ENCODE measurements at regions not wholly inside any gene's neighbourhood (a gene's known extent, or its start where the extent isn't known, plus 50 kb on each side); places are given as distances from the start of the nearest gene placed in this dataset.
"Not testable (repeated sequence)": the region's sequence is repeated elsewhere in the genome, so short reads cannot be mapped to it uniquely, and the experiment has no call there.

DNA sequence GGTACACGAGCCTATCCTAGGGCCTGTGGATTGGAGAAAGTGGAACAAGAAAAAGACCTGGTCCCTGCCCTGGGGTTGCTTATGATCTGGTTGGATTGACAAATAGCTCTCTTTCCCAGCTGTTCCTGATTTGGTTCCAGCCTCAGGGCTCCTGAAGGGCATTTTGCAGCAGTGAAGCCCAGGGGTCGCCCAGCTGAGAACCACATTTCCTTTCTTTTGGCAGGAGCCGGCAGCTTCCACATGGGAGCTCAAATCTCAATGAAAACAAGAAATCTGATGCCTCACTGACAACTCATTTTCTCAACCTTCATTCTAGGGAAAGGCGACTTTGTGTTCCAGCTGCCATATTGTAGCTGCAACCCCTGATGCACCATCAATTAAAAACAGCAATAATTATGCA is 140.6 kb upstream of the CADM1 start:
- in situ Hi-C loops (cut with HindIII; ENCODE audit: low sequenced_read_pairs) = no loop called here

DNA sequence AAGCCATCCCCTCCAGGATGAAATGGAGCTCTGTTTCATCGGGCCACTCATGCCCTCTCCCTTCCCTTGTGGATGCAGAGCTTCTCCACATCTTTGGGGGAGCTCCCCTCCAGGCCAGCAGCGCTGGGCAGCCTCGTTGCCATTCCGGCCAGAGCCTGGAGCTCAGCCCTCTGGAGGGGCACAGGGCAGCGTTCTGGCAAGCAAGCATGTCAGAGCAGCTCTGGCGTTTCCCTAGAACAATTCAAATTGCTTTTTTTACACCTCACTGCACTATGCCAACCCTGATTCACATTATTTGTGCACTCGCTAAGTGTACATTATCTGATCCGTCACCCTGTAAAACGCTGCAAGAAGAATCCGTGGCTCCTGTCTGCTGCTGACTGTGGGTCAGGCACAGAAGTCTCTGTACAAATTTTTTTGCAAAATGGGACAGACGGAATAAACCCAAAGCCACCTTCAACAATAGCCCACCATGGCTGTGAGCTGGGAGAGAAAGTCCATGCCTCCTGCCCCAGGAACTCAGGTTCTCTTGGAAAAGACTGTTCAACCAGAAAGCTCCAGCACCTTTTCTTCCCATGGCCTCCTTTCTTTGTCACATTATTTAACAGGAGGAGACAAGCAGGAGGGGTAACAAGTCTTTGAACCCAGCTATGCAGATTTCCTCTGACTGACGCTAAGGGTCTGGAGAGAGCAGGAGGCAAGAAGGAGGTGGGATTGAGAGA is 139.5 kb upstream of the CADM1 start:
- in situ Hi-C loops (cut with HindIII; ENCODE audit: low sequenced_read_pairs) = no loop called here

DNA sequence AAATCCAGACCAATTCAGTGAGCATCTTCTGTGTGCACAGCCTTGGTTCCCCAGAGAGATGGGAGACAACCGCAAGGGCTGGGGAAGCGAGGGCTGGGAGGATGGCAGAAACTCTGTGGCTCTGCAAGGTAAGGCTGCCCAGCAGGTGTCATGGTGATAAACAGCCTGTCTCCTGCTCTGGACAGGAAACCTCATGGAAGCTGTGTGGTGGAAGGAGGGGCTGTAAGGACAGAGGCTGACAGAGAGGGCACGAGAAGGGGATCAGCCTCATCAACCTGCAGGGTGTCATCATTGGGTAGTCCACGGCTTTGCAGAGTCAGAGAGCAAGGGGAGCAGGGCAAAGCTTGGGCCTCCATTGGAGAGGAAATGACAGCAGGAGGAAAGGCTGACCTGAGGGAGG is 138.4 kb upstream of the CADM1 start:
- in situ Hi-C loops (cut with HindIII; ENCODE audit: low sequenced_read_pairs) = no loop called here

DNA sequence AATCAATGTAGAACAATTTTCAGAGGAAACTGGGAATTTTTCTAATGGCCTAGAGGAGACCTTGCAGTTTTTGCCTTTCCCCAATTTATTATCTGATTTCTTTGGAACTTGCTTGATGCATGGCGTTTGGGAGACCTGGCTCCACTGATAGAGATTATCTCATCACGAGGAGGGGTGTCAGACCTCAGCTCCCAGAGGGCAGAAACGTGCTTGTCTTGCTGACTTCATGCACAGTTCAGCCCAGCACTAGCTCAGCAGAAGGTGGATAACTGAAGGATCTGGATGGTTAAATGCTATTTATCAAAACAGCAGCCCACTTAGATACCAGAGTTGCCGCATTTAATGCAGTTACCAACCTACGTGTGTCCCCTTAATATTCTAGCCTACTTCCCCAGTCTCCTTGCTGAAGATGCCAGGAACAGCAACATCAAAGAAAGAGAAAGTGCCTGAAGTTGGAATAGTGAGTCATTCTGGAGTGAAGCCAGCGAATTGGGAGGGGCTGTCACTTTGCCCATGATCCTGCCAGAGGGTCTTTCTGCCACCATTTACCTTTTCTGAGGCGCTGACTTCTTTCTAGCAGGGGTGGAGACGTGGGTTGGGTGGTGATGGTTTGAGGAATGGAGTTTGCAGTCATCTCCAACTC is 133.5 kb upstream of the CADM1 start:
- in situ Hi-C loops (cut with HindIII; ENCODE audit: low sequenced_read_pairs) = loop anchor here (5.0 kb wide), 1 partner anchor 60 kb away; no protein-coding TSS in a partner anchor

DNA sequence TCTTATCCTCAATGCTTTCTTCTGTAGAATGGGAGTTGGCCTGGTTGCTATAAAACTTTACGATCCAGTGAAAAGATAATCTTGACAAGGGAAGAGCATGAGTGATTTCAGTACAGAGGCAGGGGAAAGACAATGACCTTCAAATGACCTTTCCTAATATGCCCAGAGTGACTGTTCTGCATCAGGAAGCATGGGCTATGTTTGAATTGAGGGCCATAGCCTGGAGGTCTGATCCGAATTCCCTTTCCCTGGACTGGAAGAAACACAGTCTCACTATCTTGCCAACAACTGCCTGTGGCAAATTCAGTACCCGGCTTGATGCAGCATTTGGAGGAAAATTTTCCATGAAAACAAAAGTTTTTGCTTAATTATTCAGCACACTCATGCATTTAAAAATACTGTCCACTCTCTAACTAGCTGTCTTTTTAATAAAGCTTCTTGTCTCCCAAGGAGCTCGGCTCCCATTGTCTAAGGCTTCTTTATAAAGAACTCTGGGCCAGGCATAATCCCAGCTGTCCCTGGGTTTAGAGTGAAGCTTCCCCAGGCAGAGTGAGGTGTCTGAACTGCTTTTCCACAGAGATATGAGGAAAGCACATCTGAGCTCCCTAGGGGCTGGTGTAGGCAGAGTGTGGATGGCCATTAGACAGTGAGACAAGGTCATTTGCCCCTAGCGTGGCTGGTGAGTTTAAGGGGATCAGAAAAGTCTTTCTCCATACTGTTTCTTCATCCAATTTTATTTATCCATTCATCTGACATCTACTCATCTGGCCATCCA is 132.7 kb upstream of the CADM1 start:
- in situ Hi-C loops (cut with HindIII; ENCODE audit: low sequenced_read_pairs) = loop anchor here (5.0 kb wide), 1 partner anchor 60 kb away; no protein-coding TSS in a partner anchor

DNA sequence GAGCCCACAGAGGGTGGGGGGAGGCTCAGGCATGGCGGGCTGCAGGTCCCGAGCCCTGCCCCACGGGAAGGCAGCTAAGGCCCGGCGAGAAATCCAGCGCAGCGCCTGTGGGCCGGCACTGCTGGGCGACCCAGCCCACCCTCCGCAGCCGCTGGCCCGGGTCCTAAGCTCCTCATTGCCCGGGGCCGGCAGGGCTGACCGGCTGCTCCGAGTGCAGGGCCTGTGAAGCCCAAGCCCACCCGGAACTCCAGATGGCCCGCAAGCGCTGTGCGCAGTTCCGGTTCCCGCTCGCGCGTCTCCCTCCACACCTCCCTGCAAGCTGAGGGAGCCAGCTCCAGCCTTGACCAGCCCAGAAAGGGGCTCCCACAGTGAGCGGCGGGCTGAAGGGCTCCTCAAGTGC is 129.8 kb upstream of the CADM1 start:
- in situ Hi-C loops (cut with HindIII; ENCODE audit: low sequenced_read_pairs) = not testable (repeated sequence)

DNA sequence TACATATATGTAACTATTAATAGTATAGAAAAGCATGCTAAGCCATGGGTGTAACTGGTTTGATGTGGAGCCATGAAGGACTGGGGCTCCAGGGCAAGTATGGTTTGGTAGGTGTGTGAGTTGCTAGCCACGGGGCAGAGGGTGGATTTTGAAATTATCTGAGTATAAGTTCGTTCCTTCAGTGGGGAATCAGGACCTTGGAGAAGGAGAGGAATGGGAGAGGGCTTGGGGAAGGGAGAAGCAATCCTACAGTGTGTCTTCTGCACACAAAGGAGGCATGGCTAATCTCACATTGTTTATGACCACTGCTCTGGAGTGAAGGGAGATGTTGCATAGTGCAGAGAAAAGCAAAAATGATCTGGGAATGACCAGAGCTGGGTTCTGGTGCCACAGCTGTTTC is 127.8 kb upstream of the CADM1 start:
- in situ Hi-C loops (cut with HindIII; ENCODE audit: low sequenced_read_pairs) = no loop called here

DNA sequence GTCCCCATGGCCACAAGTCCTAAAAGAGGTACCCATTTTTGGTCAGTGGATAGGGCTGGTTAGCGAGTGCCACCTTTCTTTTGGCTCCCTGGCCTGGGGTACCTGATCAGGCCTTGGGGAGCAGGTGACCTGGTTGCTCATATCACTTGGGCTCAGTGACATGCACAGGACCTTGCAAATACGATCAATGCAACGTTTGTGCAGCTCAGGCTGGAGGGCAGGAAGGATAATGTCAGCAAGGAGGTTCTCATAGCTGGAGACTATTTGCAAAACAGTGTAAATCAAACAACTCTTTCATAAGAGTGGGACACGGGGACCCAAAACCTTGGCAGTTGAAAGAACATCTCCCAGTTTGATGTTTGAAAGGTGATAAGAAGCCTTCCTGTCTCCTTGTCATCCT is 127.4 kb upstream of the CADM1 start:
- in situ Hi-C loops (cut with HindIII; ENCODE audit: low sequenced_read_pairs) = no loop called here

DNA sequence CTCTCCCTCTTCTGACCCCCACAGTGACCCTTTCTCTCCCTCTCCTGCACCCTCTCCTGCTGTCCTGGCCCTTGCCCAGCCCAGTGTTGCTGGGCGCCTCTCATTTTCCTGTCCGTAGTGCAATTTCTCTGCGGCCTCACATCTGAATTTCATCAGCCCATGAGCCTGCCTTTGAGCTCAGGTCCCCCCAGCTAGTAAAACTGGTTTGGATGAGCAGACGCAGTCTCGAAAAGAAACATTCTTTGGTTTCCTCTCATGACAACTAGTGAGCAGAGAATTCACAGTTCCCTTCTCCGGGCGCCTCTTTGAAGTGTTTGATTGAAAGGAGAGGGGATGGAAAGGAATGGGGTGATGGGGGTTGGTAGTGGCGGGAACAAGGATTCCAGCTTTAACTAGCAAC is 126.0 kb upstream of the CADM1 start:
- in situ Hi-C loops (cut with HindIII; ENCODE audit: low sequenced_read_pairs) = no loop called here

DNA sequence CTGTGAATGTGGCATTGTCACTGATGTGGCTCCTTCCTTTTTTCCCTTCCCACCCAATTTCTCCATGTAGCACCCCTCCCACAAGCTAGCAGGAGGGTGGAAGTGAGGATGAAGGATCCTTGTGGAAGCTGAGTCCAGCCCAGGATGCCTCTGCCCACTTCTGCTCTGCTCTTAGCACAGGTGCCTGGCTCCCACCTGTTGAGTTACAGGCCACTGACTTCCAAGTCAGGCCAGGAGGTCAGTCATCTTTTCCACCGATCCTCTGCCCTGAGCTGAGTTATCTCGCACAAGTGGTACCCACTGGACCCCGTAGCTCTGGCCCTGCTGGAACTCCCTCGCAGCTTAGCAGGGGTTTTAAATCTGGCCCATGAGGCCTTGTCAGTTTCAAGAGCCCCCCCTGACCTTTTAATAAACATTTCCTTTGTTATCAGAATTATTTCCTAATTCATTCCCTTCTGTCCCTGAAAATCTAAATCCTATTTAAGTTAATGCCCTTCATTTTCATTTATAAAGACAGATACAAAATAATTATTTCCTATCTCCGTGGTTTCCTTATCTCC is 125.3 kb upstream of the CADM1 start:
- in situ Hi-C loops (cut with HindIII; ENCODE audit: low sequenced_read_pairs) = no loop called here

DNA sequence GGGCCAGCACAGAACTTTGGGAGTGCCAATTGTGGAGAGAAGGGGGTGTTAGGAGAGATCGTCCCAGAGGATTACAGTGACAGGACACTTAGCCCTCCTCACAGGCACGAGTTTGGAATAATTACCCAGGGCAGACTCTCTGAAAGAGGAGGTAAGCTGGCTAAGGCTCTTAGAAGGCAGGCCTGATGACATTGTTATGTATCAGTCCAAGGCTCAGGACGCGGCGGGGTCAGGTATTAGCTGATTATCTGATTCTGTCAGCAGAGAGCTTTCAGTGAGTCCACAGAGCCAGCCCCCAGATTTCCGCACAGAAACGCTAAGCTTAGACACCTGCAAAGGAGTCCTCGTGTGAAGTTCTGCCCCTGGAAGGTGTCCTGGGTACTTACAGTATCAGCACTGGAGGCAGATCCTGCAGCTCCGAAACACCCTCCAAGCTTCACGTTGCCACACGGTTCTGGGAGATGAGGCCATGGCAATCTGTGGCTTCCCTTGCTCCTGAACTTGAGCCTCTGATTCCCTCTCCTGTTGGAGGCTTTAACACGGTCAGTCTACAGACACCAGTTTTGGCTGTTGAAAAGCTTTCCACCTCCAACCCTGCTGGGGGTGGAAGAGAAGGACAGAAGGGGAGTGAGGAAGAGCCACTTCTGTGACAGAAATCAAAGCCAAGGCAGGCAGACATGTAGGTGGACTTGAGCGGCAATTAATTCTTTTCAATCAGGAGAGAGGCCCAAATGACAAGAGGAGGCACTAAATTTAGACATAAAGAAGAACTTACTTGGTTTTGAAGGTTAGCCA is 123.6 kb upstream of the CADM1 start:
- in situ Hi-C loops (cut with HindIII; ENCODE audit: low sequenced_read_pairs) = no loop called here

DNA sequence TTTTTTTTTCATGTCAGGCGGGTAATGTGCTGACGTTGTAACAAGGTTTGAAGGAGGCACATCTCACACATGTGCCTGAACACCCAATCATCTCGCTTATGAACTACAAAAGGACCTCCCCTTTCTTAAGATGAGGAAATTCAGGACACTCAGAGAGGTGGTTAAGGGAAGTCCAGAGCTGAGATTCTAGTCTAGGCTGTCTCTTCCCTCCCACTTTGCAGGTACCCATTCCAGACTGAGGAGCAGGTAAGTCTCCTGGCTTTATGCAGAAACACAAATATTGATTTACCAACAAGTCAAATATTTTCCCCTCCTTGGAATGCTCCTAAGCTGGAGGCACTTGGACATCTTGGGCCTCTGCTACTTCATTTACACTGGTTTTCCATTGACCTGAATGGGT is 122.9 kb upstream of the CADM1 start:
- in situ Hi-C loops (cut with HindIII; ENCODE audit: low sequenced_read_pairs) = no loop called here

DNA sequence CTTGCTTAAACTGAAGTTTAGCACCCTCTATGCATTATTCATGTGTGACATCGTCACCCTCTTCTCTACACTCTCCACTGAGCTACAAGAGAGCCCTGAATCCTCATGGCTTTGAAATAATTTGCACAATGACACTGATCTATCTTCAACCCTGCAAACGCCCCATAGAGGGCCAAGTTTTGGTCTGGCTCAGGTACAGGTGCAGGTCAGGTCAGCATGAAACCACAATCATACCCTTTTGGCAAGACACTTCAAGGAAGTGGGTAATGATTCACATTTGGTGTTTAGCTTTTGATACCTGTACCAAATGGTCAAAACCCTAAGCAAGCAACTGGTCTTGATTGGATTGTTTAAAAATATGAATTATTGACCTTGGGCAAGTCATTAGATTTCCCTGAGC is 122.2 kb upstream of the CADM1 start:
- in situ Hi-C loops (cut with HindIII; ENCODE audit: low sequenced_read_pairs) = no loop called here

DNA sequence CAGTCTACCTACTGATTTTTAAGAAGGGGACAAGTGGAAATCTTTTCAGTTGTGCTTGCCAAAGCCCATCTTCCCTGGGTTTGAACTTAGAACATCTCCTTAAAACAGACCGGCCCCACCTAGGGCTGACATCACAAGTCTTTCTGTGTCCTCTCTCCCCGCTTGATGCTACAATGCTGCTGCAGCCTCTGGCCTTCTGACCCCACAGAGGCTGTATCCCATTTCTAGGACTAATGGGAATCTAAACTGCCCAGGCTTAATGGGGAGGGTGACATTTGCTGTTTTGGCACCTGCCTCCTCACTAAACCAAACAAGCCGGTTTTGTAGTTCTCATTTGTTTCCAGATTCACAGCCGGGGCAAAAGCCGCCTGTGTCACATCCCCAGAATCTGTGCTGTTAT is 121.3 kb upstream of the CADM1 start:
- in situ Hi-C loops (cut with HindIII; ENCODE audit: low sequenced_read_pairs) = no loop called here

DNA sequence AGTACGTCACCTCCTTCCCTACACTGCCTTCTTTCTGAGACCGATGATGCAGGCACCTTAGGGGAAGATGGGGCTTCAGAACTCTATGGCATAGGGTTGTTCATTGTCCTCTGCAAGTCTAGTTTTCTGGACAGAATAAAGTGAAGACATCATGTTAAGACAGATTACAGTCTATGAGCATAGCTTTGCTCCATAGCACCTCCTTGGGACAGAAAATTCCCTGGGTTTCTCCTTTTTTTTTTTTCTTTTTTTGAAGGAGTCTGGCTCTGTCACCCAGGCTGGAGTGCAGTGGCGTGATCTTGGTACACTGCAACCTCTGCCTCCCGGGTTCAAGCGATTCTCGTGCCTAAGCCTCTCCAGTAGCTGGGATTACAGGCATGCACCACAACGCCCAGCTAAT is 119.8 kb upstream of the CADM1 start:
- in situ Hi-C loops (cut with HindIII; ENCODE audit: low sequenced_read_pairs) = no loop called here

DNA sequence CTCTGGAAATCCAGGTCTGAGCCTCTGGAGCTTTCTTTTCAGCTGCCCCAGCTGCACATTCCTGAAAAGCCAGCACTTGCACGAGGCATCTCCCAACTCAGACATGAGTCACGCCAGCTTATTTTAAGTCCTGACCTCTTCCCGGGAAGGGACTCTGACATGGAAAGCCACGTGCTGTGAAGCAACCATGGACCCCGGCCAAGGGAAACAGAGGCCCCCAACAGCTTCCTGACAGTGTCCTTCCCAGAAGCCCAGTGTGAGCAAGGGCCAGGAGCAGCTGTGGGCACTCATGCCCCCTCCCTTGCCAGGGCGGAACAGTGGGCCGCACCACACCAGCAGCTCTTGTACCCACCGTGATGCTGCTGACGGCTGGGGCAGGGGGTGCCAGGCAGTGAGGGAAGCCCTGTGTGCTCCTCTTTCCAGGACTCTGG is 118.8 kb upstream of the CADM1 start:
- in situ Hi-C loops (cut with HindIII; ENCODE audit: low sequenced_read_pairs) = no loop called here

DNA sequence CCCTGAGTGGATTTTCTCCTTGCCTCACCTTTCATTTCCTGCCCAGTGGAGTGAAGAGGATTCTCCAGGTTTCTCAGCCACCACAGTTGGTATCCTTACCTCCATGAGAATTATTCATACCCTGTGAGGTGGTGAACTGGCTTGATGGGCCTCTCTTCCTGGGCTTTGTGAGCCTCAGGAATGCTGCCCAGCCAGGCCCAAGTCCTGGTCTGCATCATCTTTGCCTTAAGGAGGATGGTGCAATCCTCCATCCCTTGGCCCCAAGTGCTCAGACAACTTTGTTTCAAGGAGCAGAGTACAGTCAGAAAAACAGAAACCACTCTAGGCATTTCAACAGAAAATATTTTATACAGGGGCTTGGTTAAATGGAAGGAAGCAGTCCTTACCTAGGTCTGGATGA is 114.2 kb upstream of the CADM1 start:
- in situ Hi-C loops (cut with HindIII; ENCODE audit: low sequenced_read_pairs) = no loop called here

DNA sequence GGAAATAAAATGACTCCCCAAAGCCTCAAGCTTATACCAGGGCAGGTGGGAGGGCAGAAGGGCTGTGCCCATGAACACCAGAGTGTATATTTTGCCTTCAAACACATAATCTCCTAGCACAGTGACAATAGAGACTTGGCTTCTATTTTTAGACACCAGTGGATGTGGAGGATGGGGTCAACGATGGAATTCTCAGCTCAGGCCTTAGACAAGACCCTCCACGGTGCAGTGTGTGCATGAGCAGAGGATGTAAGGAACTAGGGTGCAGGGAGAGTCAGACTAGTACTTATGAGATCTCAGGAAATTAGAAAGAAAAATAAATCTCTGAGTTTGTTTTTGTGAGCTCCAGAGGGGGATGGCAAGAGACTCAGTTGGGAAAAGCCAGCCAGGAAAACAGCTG is 113.6 kb upstream of the CADM1 start:
- in situ Hi-C loops (cut with HindIII; ENCODE audit: low sequenced_read_pairs) = no loop called here

DNA sequence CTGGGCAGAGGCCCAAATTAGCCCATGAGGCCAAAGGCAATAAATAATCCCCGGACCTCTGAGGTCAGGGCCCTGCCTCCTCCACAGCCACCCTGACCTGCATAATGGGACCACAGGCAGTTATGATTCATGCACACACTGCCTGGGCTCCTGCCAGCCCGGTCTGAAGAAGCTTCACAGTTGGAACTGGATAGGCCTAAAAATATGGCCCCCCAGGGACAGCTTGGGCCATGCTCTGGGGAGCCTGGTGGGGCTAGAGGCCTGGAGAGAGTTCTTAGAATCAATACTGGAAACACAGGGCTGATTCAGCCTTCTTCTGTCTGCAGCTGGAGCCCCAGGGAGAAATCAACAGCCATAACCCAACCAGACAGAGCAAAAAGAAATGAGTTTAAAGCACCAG is 112.8 kb upstream of the CADM1 start:
- in situ Hi-C loops (cut with HindIII; ENCODE audit: low sequenced_read_pairs) = no loop called here

DNA sequence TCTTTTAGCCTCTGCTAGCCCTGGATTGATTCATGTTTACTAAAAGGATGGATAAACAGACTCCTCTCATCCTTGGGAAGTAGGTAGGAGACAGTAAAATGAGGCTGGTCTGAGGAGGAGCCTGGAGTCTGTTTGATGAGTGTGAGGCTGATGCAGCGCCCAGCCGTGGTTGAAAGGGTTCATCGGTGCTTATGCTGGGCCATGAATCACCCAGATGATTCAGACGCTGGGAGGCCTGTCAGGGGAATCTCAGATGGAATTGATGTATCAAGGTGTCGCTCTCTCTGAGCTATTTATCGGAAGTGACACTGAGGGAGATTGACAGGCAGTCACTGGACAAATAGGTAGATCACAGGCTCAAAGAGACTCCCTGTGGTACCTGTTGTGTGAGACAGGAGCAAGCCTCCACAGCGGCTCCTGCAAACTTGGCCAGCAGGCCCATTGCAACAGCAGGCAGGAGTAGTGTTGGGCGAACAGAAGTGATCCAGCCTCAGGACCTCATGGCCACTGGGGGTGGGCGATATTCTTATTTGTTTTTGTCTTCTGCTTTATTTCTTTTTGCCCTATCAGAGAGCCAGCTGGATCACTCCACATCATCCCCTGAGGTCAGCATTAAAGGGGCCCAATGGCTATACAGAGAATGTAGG is 109.9 kb upstream of the CADM1 start:
- in situ Hi-C loops (cut with HindIII; ENCODE audit: low sequenced_read_pairs) = no loop called here

Measured in endothelial cell of hepatic sinusoid (primary cell).